GM18502 (cell line): ENCODE measurements at regions not wholly inside any gene's neighbourhood (a gene's known extent, or its start where the extent isn't known, plus 50 kb on each side); places are given as distances from the start of the nearest gene placed in this dataset.

Experiments used
- ATAC-seq: cut with Tn5 transposase; IDR thresholded peaks from one replicate; pipeline ENCODE4 v1.9.1; 2021; ENCODE audit warnings: mild to moderate bottlenecking; ENCODE audit not compliant: unreplicated experiment, poor library complexity

DNA sequence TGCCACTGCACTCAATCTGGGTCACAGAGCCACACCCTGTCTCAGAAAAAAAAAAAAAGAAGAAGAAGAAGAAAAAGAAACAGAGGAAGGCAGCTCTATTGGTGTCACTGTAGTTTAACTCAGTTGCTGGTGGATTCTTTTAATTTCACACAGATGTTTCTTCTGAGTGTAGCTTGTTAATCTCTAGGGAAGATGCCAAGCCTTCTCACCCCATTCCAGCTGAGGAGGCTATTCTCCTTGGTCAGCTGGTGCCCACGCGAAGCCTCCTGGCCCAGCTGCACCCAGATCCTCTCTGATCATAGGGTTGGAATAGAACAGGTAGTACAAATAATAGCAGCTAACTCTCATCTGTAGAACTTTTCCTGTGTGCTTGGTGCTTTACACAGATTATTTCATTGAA lies 113.8 kb upstream of the SPRY4 start:
- no peak for ATAC-seq

DNA sequence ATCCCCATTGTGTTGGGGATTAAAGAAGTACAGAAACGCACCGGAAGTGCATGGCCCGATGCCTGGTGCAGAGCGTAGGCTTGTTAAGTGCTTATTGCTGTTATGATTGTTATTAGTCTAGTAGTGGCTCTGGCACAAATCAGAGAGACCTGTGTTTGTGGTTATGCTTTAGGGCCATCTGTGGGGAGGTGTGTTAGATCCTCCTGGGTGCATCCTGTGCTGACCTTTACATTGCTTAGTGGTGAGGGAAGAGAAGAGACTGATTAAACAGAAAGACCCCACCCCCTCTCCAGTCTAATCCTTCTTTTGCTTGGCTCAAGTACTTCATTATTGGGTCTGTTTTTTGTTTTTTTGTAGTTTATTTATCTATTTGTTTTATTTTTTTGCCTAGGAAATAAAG lies 112.7 kb upstream of the SPRY4 start:
- no peak for ATAC-seq

DNA sequence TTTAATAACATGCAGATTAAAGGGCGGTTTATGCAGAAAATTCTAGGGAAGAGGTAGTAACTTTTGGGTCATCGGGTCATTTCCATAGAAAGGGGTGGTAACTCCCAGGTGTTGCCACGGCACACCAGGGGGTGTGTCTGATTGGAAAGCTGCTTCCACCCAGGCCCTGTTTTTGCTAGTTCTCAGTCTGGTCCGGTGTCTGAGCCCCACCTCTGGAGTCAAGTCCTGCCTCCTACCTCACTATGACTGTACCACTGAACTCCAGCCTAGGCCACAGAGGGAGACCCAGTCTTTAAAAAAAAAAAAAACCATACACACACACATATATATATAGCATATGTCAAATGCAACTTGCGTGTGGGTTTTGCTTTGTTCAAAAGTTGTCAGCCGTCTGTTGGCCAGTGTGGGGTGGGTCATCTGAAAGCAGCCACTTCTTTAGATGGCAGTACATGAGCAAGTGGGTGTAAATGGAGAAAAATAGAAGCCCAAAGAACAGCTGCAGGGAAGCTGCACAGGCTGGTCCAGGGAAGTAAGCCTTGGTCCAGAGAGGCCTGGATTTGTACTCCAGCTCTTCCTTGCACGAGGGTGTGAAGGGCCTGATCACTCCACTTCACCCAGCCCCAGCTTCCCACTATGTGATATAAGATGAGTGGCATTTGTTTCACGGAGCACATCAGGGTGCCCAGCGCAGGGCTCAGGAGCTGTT lies 110.7 kb upstream of the SPRY4 start:
- no peak for ATAC-seq

GRCh38 chr5:142434322-142434612 lies 109.4 kb upstream of the SPRY4 start:
- no peak for ATAC-seq

GRCh38 chr5:142433526-142434321 lies 108.9 kb upstream of the SPRY4 start:
- no peak for ATAC-seq

- peak; percentile 60 for ATAC-seq
These were observed 108.1 kb upstream of the SPRY4 start for GRCh38 chr5:142432961-142433360.

DNA sequence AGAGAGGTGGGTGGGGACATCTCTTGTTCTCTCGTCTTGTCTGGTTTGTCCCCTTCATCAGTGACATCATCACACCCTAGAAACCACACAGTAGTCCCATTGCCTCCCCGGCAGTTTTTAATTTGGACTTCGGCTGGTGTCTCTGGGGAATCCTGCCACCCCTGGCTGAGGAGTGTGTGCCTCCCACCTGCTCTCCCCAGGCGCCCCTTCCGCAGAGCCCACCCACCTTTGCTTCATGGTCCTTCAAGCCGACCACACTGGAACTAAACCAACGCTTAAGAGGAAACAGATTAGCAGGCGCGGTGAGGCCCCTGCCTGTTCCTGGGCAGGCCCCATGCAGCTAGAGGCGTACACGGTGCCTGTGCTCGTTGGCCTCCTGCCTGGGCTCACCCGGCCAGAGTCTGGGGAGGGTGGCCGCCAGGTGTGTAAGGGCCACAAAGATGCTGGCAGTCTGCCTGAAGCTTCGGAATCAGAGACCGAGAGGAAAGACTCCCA lies 107.6 kb upstream of the SPRY4 start:
- ATAC-seq: peak; percentile 72

DNA sequence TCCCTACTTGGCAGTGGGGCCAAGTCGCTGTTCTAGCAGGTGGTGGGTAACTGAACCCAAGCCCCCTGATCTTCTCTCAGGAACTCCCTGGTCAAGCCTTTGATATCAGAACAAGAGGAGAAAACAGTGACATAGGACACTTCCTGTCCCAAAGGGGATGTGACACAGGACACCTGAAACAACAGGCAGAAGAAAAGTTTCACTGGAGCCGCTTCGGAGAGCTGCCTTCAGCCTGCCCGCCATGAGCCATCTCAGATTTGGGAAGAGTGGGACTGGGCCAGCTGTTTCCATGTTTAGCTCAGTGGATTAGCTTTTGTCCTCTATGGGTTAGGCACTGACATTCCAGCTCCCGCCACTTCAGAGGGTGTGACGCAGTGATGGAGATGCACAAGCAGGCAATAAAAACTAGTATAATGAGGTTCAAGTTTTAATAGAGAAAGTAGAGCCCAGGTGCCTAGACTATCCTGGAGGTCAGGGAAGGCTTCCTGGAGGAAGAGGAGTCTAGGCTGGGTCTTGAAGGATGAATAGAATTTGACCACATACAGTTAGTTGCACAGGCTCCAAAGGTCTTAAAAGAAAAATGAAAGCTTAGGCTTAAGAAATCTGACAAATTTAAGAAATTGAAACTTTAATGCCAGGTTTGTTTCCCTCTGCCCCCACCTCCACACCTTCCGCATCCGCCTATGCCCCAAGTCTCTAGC lies 104.1 kb upstream of the SPRY4 start:
- ATAC-seq: no peak

GRCh38 chr5:142428036-142428772 lies 103.4 kb upstream of the SPRY4 start:
- ATAC-seq: no peak

DNA sequence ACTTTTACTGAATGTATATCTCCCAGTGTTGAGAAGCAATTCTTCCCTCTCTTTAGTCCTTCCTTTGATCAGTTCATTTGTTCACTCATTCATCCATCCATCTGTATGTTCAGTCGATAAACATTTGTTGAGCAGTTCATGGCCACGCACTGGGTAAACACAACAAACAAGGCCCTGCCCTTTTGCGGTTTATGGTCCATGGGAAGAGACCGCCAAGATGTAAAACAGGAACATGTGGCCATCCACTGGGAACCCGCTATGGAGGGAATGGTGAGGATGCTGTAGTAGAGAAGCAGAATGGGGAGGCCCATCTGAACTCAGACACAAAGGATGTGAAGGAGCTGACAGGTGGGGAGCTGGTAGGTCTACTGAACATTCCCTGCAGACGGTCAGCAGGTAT lies 102.7 kb upstream of the SPRY4 start:
- no peak for ATAC-seq

- no peak for ATAC-seq
These were observed 102.2 kb upstream of the SPRY4 start for GRCh38 chr5:142427015-142427364.

DNA sequence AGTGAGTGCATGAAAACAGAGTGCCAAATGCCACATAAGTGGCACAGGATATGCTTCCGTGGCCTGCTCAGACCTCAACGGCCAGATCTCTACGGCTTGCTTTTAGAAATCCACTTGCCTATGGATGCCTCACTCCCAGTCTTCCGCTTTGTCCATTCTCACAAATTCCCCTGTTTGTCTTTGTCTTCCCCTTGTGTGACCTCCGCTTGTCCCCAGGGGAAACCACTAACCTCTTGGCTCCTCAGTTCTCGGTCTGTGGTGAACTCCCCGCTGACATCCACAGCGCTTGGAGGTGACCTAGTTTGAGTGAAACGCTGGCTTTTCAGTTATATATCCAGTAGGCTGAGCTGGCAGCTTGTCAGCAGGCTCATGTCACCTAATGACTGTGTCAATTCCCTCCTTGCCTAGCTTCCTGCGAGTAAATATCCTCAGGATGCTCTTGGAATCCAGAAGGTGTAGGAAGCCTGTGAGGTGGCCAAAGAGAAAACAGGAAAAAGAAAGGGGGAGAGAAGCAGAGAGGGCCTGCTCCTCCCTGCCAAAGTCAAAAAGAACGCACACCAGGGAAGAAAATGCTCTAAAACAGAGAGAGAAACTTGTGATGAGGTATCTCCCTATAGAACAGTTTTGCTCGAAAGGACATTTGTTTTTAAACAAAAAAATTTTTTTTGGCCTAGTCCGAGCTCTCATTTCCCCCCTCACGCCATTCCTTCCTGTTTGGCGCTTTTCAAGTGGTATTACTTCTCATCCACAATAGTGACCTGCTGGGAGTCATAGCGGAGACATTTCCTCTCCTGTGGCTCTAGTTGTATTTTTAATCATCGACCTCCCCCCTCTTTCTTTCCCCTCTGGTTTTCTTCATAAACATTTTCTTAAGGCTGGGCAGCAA lies 101.6 kb upstream of the SPRY4 start:
- no peak for ATAC-seq

DNA sequence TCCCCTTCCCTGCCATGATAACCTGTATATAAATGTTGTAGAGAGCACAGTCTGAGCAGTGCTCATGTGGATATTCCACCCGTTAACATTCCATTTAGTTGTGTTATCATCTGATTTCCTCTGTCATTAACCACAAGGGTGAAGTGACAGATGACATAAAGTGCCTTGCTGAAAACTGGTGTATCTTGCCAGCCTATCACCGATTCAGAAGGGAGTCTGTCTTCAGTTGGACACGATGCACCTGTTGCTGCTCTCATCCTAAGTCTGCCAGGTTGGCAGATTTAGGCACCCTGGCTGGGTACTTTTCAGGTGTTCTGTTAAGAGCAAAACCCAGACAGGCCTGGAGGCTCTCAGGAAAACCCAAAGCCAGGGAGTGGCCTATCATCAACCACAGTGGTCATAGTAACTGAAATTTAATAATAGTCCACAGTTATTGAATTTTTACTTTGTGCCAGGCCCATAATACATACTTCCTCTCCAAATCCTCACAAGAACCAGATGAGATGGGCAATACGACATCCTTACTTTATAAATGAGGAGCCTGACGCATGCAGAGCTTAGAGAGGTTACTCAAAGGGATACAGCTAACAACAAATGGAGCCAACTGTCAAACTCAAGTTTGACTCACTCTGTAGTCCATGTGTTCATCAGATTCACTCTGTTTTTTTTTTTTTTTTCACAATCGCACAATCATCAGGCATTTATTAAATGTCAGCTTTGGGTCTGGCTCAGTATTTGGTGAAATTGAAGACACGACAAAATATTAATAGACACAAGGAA lies 100.7 kb upstream of the SPRY4 start:
- no peak for ATAC-seq

- ATAC-seq: no peak
These were observed 97.6 kb upstream of the SPRY4 start for GRCh38 chr5:142422429-142422828.

GRCh38 chr5:142421621-142422397 lies 97.0 kb upstream of the SPRY4 start:
- ATAC-seq: no peak

- no peak for ATAC-seq
These were observed 96.4 kb upstream of the SPRY4 start for GRCh38 chr5:142421228-142421617.

- ATAC-seq: no peak
These were observed 95.9 kb upstream of the SPRY4 start for GRCh38 chr5:142420561-142421227.

GRCh38 chr5:142412581-142412980 lies 87.8 kb upstream of the SPRY4 start:
- ATAC-seq: no peak
